CD8-positive, alpha-beta memory T cell (primary cell): ENCODE measurements at regions not wholly inside any gene's neighbourhood (a gene's known extent, or its start where the extent isn't known, plus 50 kb on each side); places are given as distances from the start of the nearest gene placed in this dataset.

Experiments used
- CTCF ChIA-PET: fragments of 350-600 bp; sonication (Branson Sonifier 250); formaldehyde crosslinking; loops from one replicate; lab custom pipeline; 2021; ENCODE audit warnings: antibody characterized with exemption; lab: Charles Lee
- POLR2A ChIA-PET: fragments of 350-600 bp; sonication (Branson Sonifier 250); formaldehyde crosslinking; loops from one replicate; lab custom pipeline; 2021; ENCODE audit warnings: antibody characterized with exemption; lab: Charles Lee
- DNase-seq, 5 donors: peaks; one replicate each; pipeline versions ENCODE4 v3.0.0 to v3.0.0-alpha.2; 2020 to 2022; ENCODE audit warnings: mixed read lengths in 1 of 5
- H3K27ac ChIP-seq: one replicate; pipeline ENCODE4 v1.7.0; 2013; ENCODE audit warnings: low read depth, mild to moderate bottlenecking, low read length, moderate library complexity
- H3K27me3 ChIP-seq: 2 replicates; pipeline ENCODE4 v1.7.0; 2013; ENCODE audit warnings: low read length, mild to moderate bottlenecking; ENCODE audit not compliant: insufficient read depth, poor library complexity, severe bottlenecking
- H3K36me3 ChIP-seq: 2 replicates; pipeline ENCODE4 v1.7.0; 2013; ENCODE audit warnings: mild to moderate bottlenecking, low read length, moderate library complexity; ENCODE audit not compliant: insufficient read depth
- H3K4me1 ChIP-seq: 2 replicates; pipeline ENCODE4 v1.7.0; 2013; ENCODE audit warnings: mild to moderate bottlenecking, low read length, moderate library complexity; ENCODE audit not compliant: insufficient read depth
- H3K4me3 ChIP-seq: 2 replicates; pipeline ENCODE4 v1.7.0; 2013; ENCODE audit warnings: mild to moderate bottlenecking, low read length
- H3K9me3 ChIP-seq: 2 replicates; pipeline ENCODE4 v1.7.0; 2013; ENCODE audit warnings: mild to moderate bottlenecking, low read length
- H3K27ac Mint-ChIP-seq, 8 donors: one replicate each; pipeline ENCODE4 v1.8.0; 2020 to 2021; ENCODE audit warnings: mixed read lengths in 8 of 8, mild to moderate bottlenecking in 6 of 8, inconsistent platforms in 3 of 8, moderate library complexity in 3 of 8
- H3K27me3 Mint-ChIP-seq, 2 donors: one replicate each; pipeline ENCODE4 v1.8.0; 2020 to 2021; ENCODE audit warnings: mixed read lengths in 2 of 2, mild to moderate bottlenecking in 1 of 2, moderate library complexity in 1 of 2
- H3K36me3 Mint-ChIP-seq, 3 donors: one replicate each; pipeline ENCODE4 v1.8.0; 2020 to 2021; ENCODE audit warnings: mixed read lengths in 3 of 3, inconsistent platforms in 1 of 3, mild to moderate bottlenecking in 1 of 3
- H3K4me1 Mint-ChIP-seq, 3 donors: one replicate each; pipeline ENCODE4 v1.8.0; 2020 to 2021; ENCODE audit warnings: mixed read lengths in 3 of 3, inconsistent platforms in 1 of 3, mild to moderate bottlenecking in 1 of 3
- H3K4me3 Mint-ChIP-seq, 7 donors: one replicate each; pipeline ENCODE4 v1.8.0; 2020 to 2021; ENCODE audit warnings: mixed read lengths in 7 of 7, mild to moderate bottlenecking in 6 of 7, moderate library complexity in 4 of 7, inconsistent platforms in 2 of 7
- H3K9me3 Mint-ChIP-seq, 5 donors: one replicate each; pipeline ENCODE4 v1.8.0; 2020 to 2022; ENCODE audit warnings: mixed read lengths in 5 of 5, mild to moderate bottlenecking in 3 of 5, moderate library complexity in 2 of 5, inconsistent platforms in 1 of 5

DNA sequence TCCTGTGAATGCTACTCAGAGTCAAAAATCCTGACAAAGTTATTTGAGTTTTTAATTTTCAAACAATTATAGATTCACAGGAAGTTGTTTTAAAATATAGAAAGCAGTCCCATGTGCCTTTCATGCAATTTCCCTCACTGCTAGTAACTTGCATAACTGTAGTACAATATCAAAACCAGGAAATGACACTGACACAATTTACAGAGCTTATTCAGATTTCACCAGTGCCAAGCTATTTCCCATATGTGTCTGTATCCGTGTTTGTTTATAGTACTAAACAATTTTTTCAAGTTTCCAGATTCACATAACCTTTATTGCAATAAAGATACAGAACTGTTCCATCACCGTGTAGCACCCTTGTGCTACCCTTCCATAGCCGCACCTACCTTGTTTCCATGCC is 934.6 kb downstream of the PCDH17 start:
- POLR2A ChIA-PET, result no interaction called here
- no peaks in the 10 kb centered on the region for H3K4me1 ChIP-seq
- H3K36me3 Mint-ChIP-seq, result no peaks in the 10 kb centered on the region

GRCh38 chr13:58573743-58574142 is 942.2 kb downstream of the PCDH17 start:
- H3K4me3 Mint-ChIP-seq, result no peak overlapping the region
- no peaks in the 10 kb centered on the region for H3K4me1 ChIP-seq
- peak overlapping the region in 1 of 8 donors; percentile 72 for H3K27ac Mint-ChIP-seq
- peaks cover 17 to 42% (median 20%) of the 10 kb centered on the region in 5 donors for H3K9me3 Mint-ChIP-seq
- no peaks in the 10 kb centered on the region for H3K9me3 ChIP-seq
- H3K36me3 ChIP-seq, result no peaks in the 10 kb centered on the region
- CTCF ChIA-PET, result no interaction called here
- no peak for DNase-seq
- H3K27me3 Mint-ChIP-seq, result no peaks in the 10 kb centered on the region
- H3K27ac ChIP-seq, result no peak overlapping the region
- H3K4me3 ChIP-seq, result no peak overlapping the region
- POLR2A ChIA-PET, result no interaction called here
- no peaks in the 10 kb centered on the region for H3K4me1 Mint-ChIP-seq
- peaks cover 0 to 2% (median 0%) of the 10 kb centered on the region in 3 donors for H3K36me3 Mint-ChIP-seq
- no peaks in the 10 kb centered on the region for H3K27me3 ChIP-seq

More for the DNA sequence above, 934.6 kb downstream of the PCDH17 start:
- H3K9me3 Mint-ChIP-seq, result peaks cover 0 to 24% (median 7%) of the 10 kb centered on the region in 5 donors
- no peaks in the 10 kb centered on the region for H3K27me3 ChIP-seq
- no peaks in the 10 kb centered on the region for H3K27me3 Mint-ChIP-seq
- no peak overlapping the region for H3K4me3 ChIP-seq
- no peaks in the 10 kb centered on the region for H3K36me3 ChIP-seq
- no peaks in the 10 kb centered on the region for H3K4me1 Mint-ChIP-seq
- H3K27ac ChIP-seq, result no peak overlapping the region
- CTCF ChIA-PET, result no interaction called here
- no peak overlapping the region for H3K4me3 Mint-ChIP-seq
- H3K27ac Mint-ChIP-seq, result no peak overlapping the region
- DNase-seq, result no peak
- H3K9me3 ChIP-seq, result no peaks in the 10 kb centered on the region

DNA sequence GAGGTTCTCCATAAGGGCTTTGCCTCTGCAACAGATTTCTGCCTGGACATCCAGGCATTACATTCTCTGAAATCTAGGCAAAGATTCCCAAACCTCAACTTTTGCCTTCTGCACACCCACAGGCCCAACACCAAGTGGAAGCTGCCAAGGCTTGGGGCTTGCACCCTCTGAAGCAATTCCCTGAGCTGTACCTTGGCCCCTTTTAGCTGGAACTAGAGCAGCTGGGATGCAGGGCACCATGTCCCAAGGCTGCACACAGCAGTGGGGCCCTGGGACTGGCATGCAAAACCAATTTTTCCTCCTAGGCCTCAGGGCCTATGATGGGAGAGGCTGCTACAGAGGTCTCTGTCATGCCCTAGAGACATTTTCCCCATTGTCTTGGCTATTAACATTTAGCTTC is 943.2 kb downstream of the PCDH17 start:
- Histone ChIP-seq H3K9me3 (no peaks in the 10 kb centered on the region), H3K27ac (no peak overlapping the region), H3K4me3 (no peak overlapping the region), H3K36me3 (no peaks in the 10 kb centered on the region), H3K27me3 (no peaks in the 10 kb centered on the region), H3K4me1 (no peaks in the 10 kb centered on the region)
- ChIA-PET CTCF (no interaction called here), POLR2A (no interaction called here)
- Mint-ChIP-seq H3K36me3 (peaks cover 0 to 2% (median 0%) of the 10 kb centered on the region in 3 donors), H3K27me3 (no peaks in the 10 kb centered on the region), H3K9me3 (peaks cover 17 to 38% (median 23%) of the 10 kb centered on the region in 5 donors), H3K4me3 (no peak overlapping the region), H3K4me1 (no peaks in the 10 kb centered on the region), H3K27ac (no peak overlapping the region)
- no peak for DNase-seq

DNA sequence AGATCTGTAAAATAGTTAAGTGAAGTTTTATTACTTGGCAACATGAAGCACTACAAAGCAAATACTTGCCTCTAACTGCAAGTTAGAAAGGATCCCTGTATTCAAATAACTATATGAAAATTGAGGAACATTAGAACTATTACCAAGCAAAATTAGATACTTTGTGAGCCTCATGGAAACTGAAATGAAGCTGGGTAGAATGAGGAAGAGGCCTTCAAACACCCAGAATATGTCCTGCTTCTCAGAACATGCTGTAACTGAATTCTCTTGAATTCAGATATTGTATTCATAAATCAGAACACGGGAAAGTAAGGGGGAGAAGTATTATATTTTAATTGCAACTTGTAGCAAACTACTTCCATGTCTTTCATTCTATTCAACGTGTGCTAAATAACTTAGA is 947.9 kb downstream of the PCDH17 start:
- H3K27ac ChIP-seq, result no peak overlapping the region
- H3K9me3 Mint-ChIP-seq, result peaks cover 10 to 28% (median 18%) of the 10 kb centered on the region in 5 donors
- CTCF ChIA-PET, result no interaction called here

GRCh38 chr13:58583966-58584365 is 952.4 kb downstream of the PCDH17 start:
- Mint-ChIP-seq H3K9me3 (peaks cover 2 to 12% (median 11%) of the 10 kb centered on the region in 5 donors), H3K4me3 (no peak overlapping the region), H3K36me3 (no peaks in the 10 kb centered on the region), H3K4me1 (no peaks in the 10 kb centered on the region), H3K27me3 (no peaks in the 10 kb centered on the region), H3K27ac (no peak overlapping the region)
- ChIA-PET POLR2A (no interaction called here), CTCF (no interaction called here)
- no peaks in the 10 kb centered on the region for H3K36me3 ChIP-seq
- no peaks in the 10 kb centered on the region for H3K4me1 ChIP-seq
- no peak overlapping the region for H3K4me3 ChIP-seq
- no peaks in the 10 kb centered on the region for H3K27me3 ChIP-seq
- H3K27ac ChIP-seq, result no peak overlapping the region
- no peaks in the 10 kb centered on the region for H3K9me3 ChIP-seq
- no peak for DNase-seq

More for the DNA sequence above, 947.9 kb downstream of the PCDH17 start:
- Histone ChIP-seq H3K4me3 (no peak overlapping the region), H3K9me3 (no peaks in the 10 kb centered on the region), H3K27me3 (no peaks in the 10 kb centered on the region), H3K4me1 (no peaks in the 10 kb centered on the region), H3K36me3 (no peaks in the 10 kb centered on the region)
- POLR2A ChIA-PET, result no interaction called here
- H3K36me3 Mint-ChIP-seq, result peaks cover 0 to 2% (median 0%) of the 10 kb centered on the region in 3 donors
- H3K27ac Mint-ChIP-seq, result no peak overlapping the region
- no peak overlapping the region for H3K4me3 Mint-ChIP-seq
- no peak for DNase-seq
- no peaks in the 10 kb centered on the region for H3K4me1 Mint-ChIP-seq
- H3K27me3 Mint-ChIP-seq, result no peaks in the 10 kb centered on the region

- Mint-ChIP-seq H3K27me3 (no peaks in the 10 kb centered on the region), H3K9me3 (peaks cover 2 to 17% (median 7%) of the 10 kb centered on the region in 5 donors), H3K4me3 (no peak overlapping the region), H3K27ac (no peak overlapping the region), H3K36me3 (no peaks in the 10 kb centered on the region), H3K4me1 (no peaks in the 10 kb centered on the region)
- no peak overlapping the region for H3K27ac ChIP-seq
- ChIA-PET CTCF (no interaction called here), POLR2A (no interaction called here)
- H3K4me3 ChIP-seq, result no peak overlapping the region
- H3K27me3 ChIP-seq, result no peaks in the 10 kb centered on the region
- H3K9me3 ChIP-seq, result no peaks in the 10 kb centered on the region
- DNase-seq, result no peak
- no peaks in the 10 kb centered on the region for H3K36me3 ChIP-seq
- H3K4me1 ChIP-seq, result no peaks in the 10 kb centered on the region
Measured at GRCh38 chr13:58584610-58585009, 953.1 kb downstream of the PCDH17 start.

DNA sequence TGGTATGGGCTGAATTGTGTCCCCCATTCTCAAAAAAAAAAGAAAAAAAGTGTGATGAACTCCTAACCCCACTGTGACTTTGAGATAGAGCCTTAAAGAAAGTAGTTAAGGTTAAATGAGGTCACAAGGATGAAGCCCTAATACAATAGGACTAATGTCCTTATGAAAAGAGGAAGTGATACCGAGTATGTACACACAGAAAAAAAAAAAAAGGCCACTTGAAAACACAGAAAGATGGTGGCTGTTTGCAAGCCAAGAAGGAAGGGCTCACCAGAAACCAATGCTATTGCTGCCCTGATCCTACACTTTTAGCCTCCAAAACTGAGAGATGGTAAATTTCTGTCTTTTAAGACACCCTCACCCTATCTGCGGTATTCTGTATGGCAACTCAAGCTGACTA is 955.6 kb downstream of the PCDH17 start:
- Mint-ChIP-seq H3K4me1 (no peaks in the 10 kb centered on the region), H3K36me3 (no peaks in the 10 kb centered on the region), H3K9me3 (peaks cover 2 to 20% (median 11%) of the 10 kb centered on the region in 5 donors), H3K4me3 (no peak overlapping the region), H3K27me3 (no peaks in the 10 kb centered on the region), H3K27ac (peak overlapping the region in 1 of 8 donors; percentile 26)
- Histone ChIP-seq H3K4me3 (no peak overlapping the region), H3K27me3 (no peaks in the 10 kb centered on the region), H3K4me1 (no peaks in the 10 kb centered on the region), H3K27ac (no peak overlapping the region), H3K9me3 (no peaks in the 10 kb centered on the region), H3K36me3 (no peaks in the 10 kb centered on the region)
- CTCF ChIA-PET, result no interaction called here
- no peak for DNase-seq
- POLR2A ChIA-PET, result no interaction called here

DNA sequence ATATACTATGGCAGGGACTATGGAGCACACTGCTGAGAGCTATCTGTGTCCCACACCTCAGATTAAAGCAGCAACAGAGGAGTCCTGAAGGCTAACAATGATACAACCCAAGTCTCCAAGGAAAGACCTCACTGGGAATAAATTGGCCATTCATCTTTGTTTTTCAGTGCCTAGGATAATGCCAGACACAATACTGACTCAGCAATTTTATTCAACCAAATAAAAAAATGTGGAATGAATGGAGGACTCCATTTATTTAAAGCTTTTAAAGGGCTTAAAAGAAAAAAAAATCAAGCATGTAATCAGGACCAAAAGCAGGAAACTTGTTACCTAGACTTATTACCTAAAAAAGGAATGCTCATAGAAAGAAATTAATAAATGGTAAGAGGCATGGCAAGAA is 960.5 kb downstream of the PCDH17 start:
- no peaks in the 10 kb centered on the region for H3K4me1 ChIP-seq
- Mint-ChIP-seq H3K9me3 (peaks cover 2 to 26% (median 14%) of the 10 kb centered on the region in 5 donors), H3K4me3 (no peak overlapping the region), H3K27me3 (no peaks in the 10 kb centered on the region), H3K27ac (no peak overlapping the region), H3K4me1 (no peaks in the 10 kb centered on the region), H3K36me3 (no peaks in the 10 kb centered on the region)
- ChIA-PET POLR2A (no interaction called here), CTCF (no interaction called here)
- H3K27me3 ChIP-seq, result no peaks in the 10 kb centered on the region
- no peaks in the 10 kb centered on the region for H3K9me3 ChIP-seq
- H3K4me3 ChIP-seq, result no peak overlapping the region
- DNase-seq, result no peak
- no peaks in the 10 kb centered on the region for H3K36me3 ChIP-seq
- H3K27ac ChIP-seq, result no peak overlapping the region

DNA sequence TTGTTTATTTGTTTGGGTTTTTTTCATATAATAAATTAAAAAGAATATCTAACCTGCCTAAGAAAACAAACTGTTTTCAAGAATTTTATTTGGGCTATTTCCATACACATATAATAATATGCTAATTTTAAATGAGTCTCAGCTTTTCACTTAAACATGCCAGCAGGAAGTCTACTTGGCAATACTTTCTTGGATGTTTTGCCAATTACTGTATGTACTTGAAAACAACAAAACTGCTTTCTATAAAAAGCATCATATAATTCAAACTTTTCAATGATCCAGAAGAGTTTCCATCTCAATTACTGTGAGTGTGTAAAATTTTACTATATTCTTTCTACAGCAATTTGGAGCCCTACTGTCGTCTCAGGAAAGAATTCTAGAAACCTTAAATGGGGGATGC is 961.2 kb downstream of the PCDH17 start:
- Mint-ChIP-seq H3K4me3 (no peak overlapping the region), H3K9me3 (peaks cover under 1 to 25% (median 12%) of the 10 kb centered on the region in 5 donors), H3K36me3 (no peaks in the 10 kb centered on the region), H3K27ac (no peak overlapping the region), H3K4me1 (no peaks in the 10 kb centered on the region), H3K27me3 (no peaks in the 10 kb centered on the region)
- ChIA-PET CTCF (no interaction called here), POLR2A (no interaction called here)
- no peaks in the 10 kb centered on the region for H3K9me3 ChIP-seq
- no peaks in the 10 kb centered on the region for H3K36me3 ChIP-seq
- no peaks in the 10 kb centered on the region for H3K27me3 ChIP-seq
- H3K27ac ChIP-seq, result no peak overlapping the region
- H3K4me1 ChIP-seq, result no peaks in the 10 kb centered on the region
- no peak overlapping the region for H3K4me3 ChIP-seq
- DNase-seq, result no peak
